GM12878 (cell line): ENCODE measurements at regions not wholly inside any gene's neighbourhood (a gene's known extent, or its start where the extent isn't known, plus 50 kb on each side); places are given as distances from the start of the nearest gene placed in this dataset.

Experiments used
- ATAC-seq: fragments of 200-7000 bp; cut with Tn5 transposase; 3 replicates; pipeline ENCODE4 v1.9.1; 2020; ENCODE audit warnings: mild to moderate bottlenecking, moderate library complexity
- BruUV-seq: library from RNA; stranded (reverse); fragments of 400-500 nt; replicated peaks from 2 replicates; lab custom pipeline; 2021; lab: Mats Ljungman, UMichigan
- CTCF ChIA-PET: fragments of 300-600 bp; sonication (Branson Sonifier 250); formaldehyde crosslinking; extraction: SDS; loops from one replicate; lab custom pipeline; 2021; ENCODE audit warnings: inconsistent platforms; lab: Yijun Ruan, JAX
- POLR2A ChIA-PET: fragments of 350-600 bp; formaldehyde crosslinking; extraction: SDS; loops from one replicate; lab custom pipeline; 2021; ENCODE audit warnings: inconsistent platforms; lab: Charles Lee
- RAD21 ChIA-PET: fragments of 300-600 bp; sonication (Branson Sonifier 250); formaldehyde crosslinking; loops from one replicate; lab custom pipeline; 2023; ENCODE audit warnings: antibody characterized with exemption; ENCODE audit not compliant: unreplicated experiment; lab: Charles Lee
- SMC1A ChIA-PET: fragments of 300-600 bp; sonication (Branson Sonifier 250); formaldehyde crosslinking; loops from one replicate; lab custom pipeline; 2023; ENCODE audit not compliant: unreplicated experiment, uncharacterized antibody; lab: Charles Lee
- DNase-seq: peaks from one replicate; pipeline ENCODE4 v3.0.0-alpha.2; 2011; ENCODE audit warnings: low read depth, low spot score
- FAIRE-seq: peaks from 3 replicates; lab custom pipeline; 2011; peaks lifted over from hg19 to GRCh38; lab: Jason Lieb, UNC
- H2AFZ ChIP-seq: 2 replicates; pipeline ENCODE4 v1.6.0; 2011; ENCODE audit warnings: low read depth, low read length, control low read depth; ENCODE audit not compliant: control insufficient read depth
- H3K27ac ChIP-seq: 2 replicates; pipeline ENCODE4 v1.5.1; 2011; ENCODE audit warnings: control low read depth; ENCODE audit not compliant: control insufficient read depth, insufficient read depth
- H3K27me3 ChIP-seq, 2 experiments: replicated peaks in 1 of 2; 2 replicates each; pipeline versions ENCODE4 v1.6.0 to v1.6.1; 2011; ENCODE audit warnings: low read length in 1 of 2; ENCODE audit not compliant: control insufficient read depth in 2 of 2, insufficient read depth in 2 of 2
- H3K36me3 ChIP-seq, 2 experiments: 2 replicates each; pipeline ENCODE4 v1.5.1; 2011; ENCODE audit warnings: low read length in 1 of 2; ENCODE audit not compliant: control insufficient read depth in 2 of 2, insufficient read depth in 2 of 2
- H3K4me1 ChIP-seq: 2 replicates; pipeline ENCODE4 v1.6.1; 2011; ENCODE audit warnings: mild to moderate bottlenecking, low read length, moderate library complexity, mixed read lengths; ENCODE audit not compliant: control insufficient read depth, insufficient read depth
- H3K4me2 ChIP-seq: 2 replicates; pipeline ENCODE4 v1.6.0; 2011; ENCODE audit warnings: control low read depth; ENCODE audit not compliant: control insufficient read depth, insufficient read depth
- H3K4me3 ChIP-seq: fragments of 200-600 bp; sonication (generic); 2 replicates; pipeline ENCODE4 v1.5.1; 2016
- H3K79me2 ChIP-seq: 2 replicates; pipeline ENCODE4 v1.6.0; 2011; ENCODE audit warnings: low read length; ENCODE audit not compliant: control insufficient read depth, insufficient read depth
- H3K9ac ChIP-seq: 2 replicates; pipeline ENCODE4 v1.8.0; 2011; ENCODE audit warnings: low read length, control low read depth, mixed read lengths; ENCODE audit not compliant: control insufficient read depth, insufficient read depth
- H3K9me3 ChIP-seq: replicated peaks from 3 replicates; pipeline ENCODE4 v1.5.1; 2011; ENCODE audit warnings: mild to moderate bottlenecking, low read length; ENCODE audit not compliant: control insufficient read depth, insufficient read depth
- H4K20me1 ChIP-seq: 2 replicates; pipeline ENCODE4 v1.6.0; 2011; ENCODE audit not compliant: control insufficient read depth, insufficient read depth
- CBX3 ChIP-seq: fragments of 200-600 bp; sonication (generic); IDR thresholded peaks from 2 replicates; pipeline ENCODE4 v1.6.1; 2016; ENCODE audit warnings: low read depth, borderline replicate concordance
- CREB1 ChIP-seq: IDR thresholded peaks from 2 replicates; pipeline ENCODE4 v1.6.1; 2012; ENCODE audit warnings: low read depth, mild to moderate bottlenecking, inconsistent platforms
- EP300 ChIP-seq, 2 experiments: fragments of 150-350 bp in 1 of 2; IDR thresholded peaks; 2 replicates each; pipeline ENCODE4 v1.6.1; 2011 to 2012; ENCODE audit warnings: low read depth in 2 of 2, low read length in 2 of 2, borderline replicate concordance in 1 of 2, improper control_type of control experiment in 1 of 2, inconsistent platforms in 1 of 2; ENCODE audit not compliant: control insufficient read depth in 1 of 2
- IKZF2 ChIP-seq, 2 experiments: fragments of 450-650 bp; IDR thresholded peaks; 2 replicates each; pipeline ENCODE4 v1.6.1; 2017; ENCODE audit warnings: mild to moderate bottlenecking in 2 of 2, moderate library complexity in 2 of 2
- JUND ChIP-seq: IDR thresholded peaks from 2 replicates; pipeline ENCODE4 v1.6.1; 2012; ENCODE audit warnings: low read depth, mild to moderate bottlenecking, low read length, improper control_type of control experiment, moderate library complexity
- KAT2A ChIP-seq: conservative IDR thresholded peaks from 2 replicates; pipeline ENCODE4 v1.6.1; 2011; ENCODE audit warnings: low read depth, low read length; ENCODE audit not compliant: control insufficient read depth
- POU2F2 ChIP-seq: IDR thresholded peaks from 3 replicates; pipeline ENCODE4 v1.6.1; 2011; ENCODE audit warnings: low read depth, mild to moderate bottlenecking, low read length, borderline replicate concordance
- RAD51 ChIP-seq: fragments of 450-650 bp; IDR thresholded peaks from 2 replicates; pipeline ENCODE4 v1.6.1; 2016; ENCODE audit warnings: moderate library complexity, mild to moderate bottlenecking, inconsistent platforms
- RBBP5 ChIP-seq: fragments of 200-600 bp; sonication (generic); conservative IDR thresholded peaks from 2 replicates; pipeline ENCODE4 v1.6.1; 2016
- SIN3A ChIP-seq: IDR thresholded peaks from 2 replicates; pipeline ENCODE4 v1.6.1; 2012; ENCODE audit warnings: low read depth, low read length, improper control_type of control experiment
- SREBF2 ChIP-seq: IDR thresholded peaks from 2 replicates; pipeline ENCODE4 v1.6.1; 2012; ENCODE audit warnings: mild to moderate bottlenecking, low read length
- ZBED1 ChIP-seq: IDR thresholded peaks from 2 replicates; pipeline ENCODE4 v1.6.1; 2016; ENCODE audit warnings: borderline replicate concordance
- WGBS: methylation state at CpG from one replicate; pipeline ENCODE4 v1.1.6; 2016; ENCODE audit warnings: low lambda C conversion rate; ENCODE audit not compliant: insufficient replicate concordance, insufficient coverage; ENCODE audit errors: missing lambda C conversion rate; 5-methylcytosine and 5-hydroxymethylcytosine counted together
- in situ Hi-C: fragments of 300-500 bp; cut with MboI; formaldehyde crosslinking; loops from 9 replicates; pipeline ENCODE4 v1.14.3; 2018; ENCODE audit warnings: mixed read lengths
- intact Hi-C: fragments of 100-400 bp; cut with micrococcal nuclease; formaldehyde crosslinking; loops from one replicate; pipeline ENCODE4 v1.14.2; 2022; ENCODE audit not compliant: unreplicated experiment
- TF ChIP-seq, protein P1 (sequence below): fragments of 450-650 bp; IDR thresholded peaks from 2 replicates; pipeline ENCODE4 v1.6.1; 2016; ENCODE audit warnings: mild to moderate bottlenecking, moderate library complexity, borderline replicate concordance

DNA sequence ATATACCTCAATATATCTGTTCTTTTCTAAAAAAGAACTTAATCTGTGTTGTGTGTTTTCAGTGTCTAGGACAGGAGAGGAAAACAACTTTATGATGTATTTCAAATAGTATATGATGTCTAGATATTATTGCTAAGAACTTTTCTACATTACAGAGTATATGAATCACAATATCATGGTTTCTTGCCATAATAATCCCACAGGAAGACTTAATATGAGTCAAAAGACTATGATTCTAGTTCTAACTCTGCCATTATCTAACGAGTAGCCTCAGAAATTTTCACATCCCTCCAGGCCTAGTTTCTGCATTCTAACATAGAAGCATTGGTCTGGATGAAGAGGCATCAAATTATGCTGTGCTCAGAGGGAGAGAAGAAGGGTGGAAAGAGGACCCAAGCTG is 107.7 kb upstream of the SPRED1 start:
- Histone ChIP-seq H3K36me3 (no peaks in the 10 kb centered on the region), H3K4me1 (no peaks in the 10 kb centered on the region), H3K9ac (no peak overlapping the region), H3K79me2 (no peaks in the 10 kb centered on the region), H2AFZ (no peak overlapping the region), H3K27ac (no peak overlapping the region), H3K4me3 (no peak overlapping the region), H3K27me3 (no peaks in the 10 kb centered on the region), H3K9me3 (peaks cover 1% of the 10 kb centered on the region; the same call in 1 of the 3 replicates), H3K4me2 (no peak overlapping the region), H4K20me1 (no peaks in the 10 kb centered on the region)
- FAIRE-seq: no peak
- in situ Hi-C loops (no loop called here), intact Hi-C loops (no loop called here)
- DNase-seq: no peak
- no peak for ATAC-seq
- POLR2A ChIA-PET: no interaction called here
- CTCF ChIA-PET: no interaction called here
- SMC1A ChIA-PET: no interaction called here
- RAD21 ChIA-PET: interaction anchor here (1.0 kb wide), 1 partner anchor 14 kb away, joined by 3 read pairs; no protein-coding TSS in a partner anchor
- no TSS peak for BruUV-seq
- TF ChIP-seq JUND (no peak), IKZF2 (IDR thresholded peaks at IDR 0.05) (no peak), RAD51 (no peak), POU2F2 (no peak), SIN3A (no peak), CREB1 (no peak), RBBP5 (no peak), EP300 (IDR thresholded peaks at IDR 0.05; ENCODE audit: borderline replicate concordance in 1 of 2, control insufficient read depth in 1 of 2, low read depth in 2 of 2, low read length in 2 of 2) (no peak), CBX3 (no peak), SREBF2 (no peak), ZBED1 (no peak), KAT2A (no peak)
- TF ChIP-seq, protein P1, sequence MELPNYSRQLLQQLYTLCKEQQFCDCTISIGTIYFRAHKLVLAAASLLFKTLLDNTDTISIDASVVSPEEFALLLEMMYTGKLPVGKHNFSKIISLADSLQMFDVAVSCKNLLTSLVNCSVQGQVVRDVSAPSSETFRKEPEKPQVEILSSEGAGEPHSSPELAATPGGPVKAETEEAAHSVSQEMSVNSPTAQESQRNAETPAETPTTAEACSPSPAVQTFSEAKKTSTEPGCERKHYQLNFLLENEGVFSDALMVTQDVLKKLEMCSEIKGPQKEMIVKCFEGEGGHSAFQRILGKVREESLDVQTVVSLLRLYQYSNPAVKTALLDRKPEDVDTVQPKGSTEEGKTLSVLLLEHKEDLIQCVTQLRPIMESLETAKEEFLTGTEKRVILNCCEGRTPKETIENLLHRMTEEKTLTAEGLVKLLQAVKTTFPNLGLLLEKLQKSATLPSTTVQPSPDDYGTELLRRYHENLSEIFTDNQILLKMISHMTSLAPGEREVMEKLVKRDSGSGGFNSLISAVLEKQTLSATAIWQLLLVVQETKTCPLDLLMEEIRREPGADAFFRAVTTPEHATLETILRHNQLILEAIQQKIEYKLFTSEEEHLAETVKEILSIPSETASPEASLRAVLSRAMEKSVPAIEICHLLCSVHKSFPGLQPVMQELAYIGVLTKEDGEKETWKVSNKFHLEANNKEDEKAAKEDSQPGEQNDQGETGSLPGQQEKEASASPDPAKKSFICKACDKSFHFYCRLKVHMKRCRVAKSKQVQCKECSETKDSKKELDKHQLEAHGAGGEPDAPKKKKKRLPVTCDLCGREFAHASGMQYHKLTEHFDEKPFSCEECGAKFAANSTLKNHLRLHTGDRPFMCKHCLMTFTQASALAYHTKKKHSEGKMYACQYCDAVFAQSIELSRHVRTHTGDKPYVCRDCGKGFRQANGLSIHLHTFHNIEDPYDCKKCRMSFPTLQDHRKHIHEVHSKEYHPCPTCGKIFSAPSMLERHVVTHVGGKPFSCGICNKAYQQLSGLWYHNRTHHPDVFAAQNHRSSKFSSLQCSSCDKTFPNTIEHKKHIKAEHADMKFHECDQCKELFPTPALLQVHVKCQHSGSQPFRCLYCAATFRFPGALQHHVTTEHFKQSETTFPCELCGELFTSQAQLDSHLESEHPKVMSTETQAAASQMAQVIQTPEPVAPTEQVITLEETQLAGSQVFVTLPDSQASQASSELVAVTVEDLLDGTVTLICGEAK: no peak
- 0% methylated on average over 1 of the region's 1 CpG for WGBS
